ENCODE measurements at regions not wholly inside any gene's neighbourhood (a gene's known extent, or its start where the extent isn't known, plus 50 kb on each side); places are given as distances from the start of the nearest gene placed in this dataset.
"Not testable (repeated sequence)": the region's sequence is repeated elsewhere in the genome, so short reads cannot be mapped to it uniquely, and the experiment has no call there.

DNA sequence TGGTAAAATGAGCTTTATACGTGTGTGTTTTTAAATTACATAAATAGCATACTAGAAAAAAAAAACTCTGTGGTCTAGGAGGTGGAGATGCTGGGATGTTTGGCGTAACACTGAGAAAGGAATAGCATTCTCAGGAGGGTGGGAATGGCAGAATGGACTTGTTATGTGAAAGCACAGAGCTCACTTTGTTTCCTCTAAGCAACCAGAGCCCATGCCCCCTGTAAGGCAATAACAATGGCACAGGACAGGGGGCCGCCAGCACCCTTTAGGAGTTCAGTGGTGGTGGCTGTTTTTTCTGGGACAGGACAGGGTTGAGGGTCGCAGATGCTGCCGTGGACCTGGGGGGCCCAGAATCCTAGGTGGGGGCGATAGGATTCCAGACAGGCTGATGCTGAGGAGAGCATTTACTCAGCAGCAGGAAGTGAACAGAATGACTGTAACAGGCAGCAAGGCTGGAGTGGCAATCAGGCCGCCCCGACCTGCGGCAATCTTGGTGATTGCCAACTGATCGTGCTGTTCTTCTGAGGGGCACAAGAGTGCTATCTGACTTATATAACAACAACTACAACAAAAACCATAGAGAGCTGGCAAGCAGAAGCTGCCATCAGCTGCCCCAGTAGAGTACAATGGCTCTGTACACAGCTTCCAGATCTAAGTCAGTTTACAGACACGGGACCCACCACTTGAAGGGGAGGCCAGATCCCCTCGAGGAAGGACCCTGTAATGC, 160.4 kb downstream of the UACA start:
- no peak for DNase-seq (ENCODE audit: low read depth in 2 of 2, low spot score in 1 of 2)

DNA sequence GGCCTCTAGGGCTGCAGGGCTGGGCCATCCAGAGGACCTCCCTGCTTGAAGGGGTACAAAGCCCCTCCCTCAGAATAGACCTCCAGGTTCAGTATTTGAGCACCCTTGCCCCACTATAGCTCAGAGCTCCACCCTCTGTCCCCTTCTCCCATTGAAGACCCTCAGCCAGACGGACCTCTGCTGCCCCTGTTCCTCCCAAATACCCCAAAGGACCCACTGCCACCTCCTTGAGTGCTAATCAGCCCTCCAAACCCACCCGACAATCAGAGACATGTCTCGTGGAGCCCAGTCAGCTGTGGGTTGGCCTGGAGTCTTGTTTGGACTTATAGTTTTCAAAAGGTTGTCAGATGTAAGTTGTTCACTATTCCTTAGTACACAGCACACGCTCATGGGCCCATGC, 161.1 kb downstream of the UACA start:
- no peak for DNase-seq (ENCODE audit: low read depth in 2 of 2, low spot score in 1 of 2)

DNA sequence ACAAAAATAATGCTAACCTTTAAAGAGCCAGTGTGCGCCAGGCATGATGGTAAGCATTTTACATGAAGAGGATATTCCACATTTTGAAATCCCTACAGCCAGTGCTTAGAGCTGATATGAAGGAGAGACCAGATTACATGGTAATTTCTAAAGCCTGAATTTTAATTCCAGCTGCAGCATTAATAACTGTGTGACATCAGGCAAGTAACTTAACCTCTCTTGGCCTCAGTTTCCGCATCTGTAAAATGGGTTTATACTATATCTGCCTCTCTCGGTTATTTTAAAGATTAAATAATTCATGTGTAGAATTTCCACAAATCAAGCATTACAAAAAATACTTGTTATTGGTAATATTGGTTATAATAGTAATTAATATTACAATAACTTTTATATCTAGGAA, 165.4 kb downstream of the UACA start:
- no peak for DNase-seq (ENCODE audit: low read depth in 2 of 2, low spot score in 1 of 2)

DNA sequence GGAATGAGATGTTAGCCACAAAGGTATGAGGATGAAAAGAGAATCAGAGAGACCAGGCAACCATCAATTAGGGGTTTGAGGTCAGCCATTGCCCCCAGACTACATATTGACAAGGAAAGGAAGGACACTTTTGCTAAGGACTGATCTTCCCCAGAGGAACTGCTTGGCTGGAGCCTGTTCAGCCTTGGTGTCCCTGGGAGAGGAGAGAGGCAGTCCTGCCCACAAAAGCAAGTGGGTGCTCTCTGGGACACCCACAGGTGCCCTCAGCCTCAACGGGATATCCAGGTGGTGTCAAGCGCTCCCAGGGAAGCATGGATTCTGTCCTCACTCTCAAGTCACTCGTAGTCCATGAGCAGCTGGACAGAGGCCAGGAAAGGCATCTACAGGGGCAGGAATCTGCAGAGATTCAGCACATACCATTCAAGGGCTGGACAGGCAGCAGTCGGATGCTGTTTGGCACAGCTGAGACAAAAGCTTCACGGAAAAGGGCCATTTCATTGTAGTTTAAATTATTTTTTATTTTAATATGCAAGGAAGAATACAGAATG, 166.2 kb downstream of the UACA start:
- no peak for DNase-seq (ENCODE audit: low read depth in 2 of 2, low spot score in 1 of 2)

DNA sequence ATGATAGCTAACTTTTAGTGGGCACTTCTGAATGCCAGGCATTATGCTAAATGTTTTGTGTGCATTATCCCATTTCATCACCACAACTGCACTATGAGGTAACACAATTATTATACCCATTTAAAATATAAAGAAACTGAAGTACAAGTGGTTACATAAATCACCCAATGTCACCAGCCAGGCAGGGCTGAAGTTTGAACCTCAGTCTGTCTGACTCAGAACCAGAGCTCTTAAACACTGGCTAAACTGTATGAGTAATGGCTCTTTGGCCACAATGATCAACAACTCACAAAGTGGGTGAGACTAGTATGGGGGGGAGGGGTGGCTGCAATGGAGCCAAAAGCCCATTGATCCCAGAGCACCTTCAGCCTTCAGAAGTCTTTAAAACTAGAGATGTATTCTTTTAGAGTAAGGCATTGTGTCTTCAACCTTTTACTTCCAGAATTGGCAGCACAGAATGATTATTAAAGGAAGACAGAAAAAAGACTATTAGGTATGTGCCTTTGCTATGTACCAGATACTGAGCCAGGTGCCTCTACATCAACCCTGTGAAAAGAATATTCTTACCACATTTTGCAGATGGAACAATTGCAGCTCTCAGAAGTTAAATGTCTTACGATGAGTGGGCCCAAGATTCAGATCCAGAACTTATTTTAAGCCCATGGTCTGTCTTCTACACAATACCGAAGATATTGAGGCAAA, 166.9 kb downstream of the UACA start:
- no peak for DNase-seq (ENCODE audit: low read depth in 2 of 2, low spot score in 1 of 2)

DNA sequence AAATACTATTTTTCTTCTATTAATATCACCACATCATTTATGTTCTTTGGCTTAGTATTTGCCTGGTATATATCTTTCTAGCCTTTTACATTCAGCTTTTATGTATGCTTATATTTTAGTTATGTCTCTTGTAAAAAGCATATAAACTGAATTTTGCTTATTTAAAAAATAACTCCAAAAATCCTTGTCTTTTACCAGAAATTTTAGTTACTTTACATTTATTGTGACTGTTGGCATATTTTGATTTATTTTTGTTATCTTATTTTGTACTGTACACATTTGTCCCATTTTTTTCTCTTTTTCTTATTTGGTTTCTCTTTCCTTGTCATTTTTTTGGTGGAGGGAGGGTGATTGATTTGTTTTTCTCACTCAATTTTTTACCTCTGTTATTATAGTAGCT, 169.6 kb downstream of the UACA start:
- DNase-seq (ENCODE audit: low read depth in 2 of 2, low spot score in 1 of 2): no peak

DNA sequence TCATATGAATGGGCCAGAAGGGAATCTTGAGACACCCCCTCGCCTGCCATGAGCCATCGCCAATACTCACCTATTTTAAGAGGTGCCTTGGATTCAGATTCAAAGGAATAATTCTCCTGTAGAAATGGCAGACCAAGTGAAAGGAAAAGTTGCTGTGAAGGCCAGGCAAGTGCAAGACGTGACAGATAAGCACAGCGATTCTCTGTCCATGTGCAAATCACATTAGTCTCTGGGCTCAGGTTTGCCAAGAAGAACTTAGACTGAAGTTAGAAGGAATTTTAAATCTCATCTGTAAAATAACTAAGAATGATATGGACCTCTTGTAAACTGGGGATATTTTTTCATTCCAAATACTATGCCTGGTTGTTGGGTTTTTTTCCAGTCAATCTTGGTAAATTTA, 173.6 kb downstream of the UACA start:
- no peak for DNase-seq (ENCODE audit: low read depth in 2 of 2, low spot score in 1 of 2)

DNA sequence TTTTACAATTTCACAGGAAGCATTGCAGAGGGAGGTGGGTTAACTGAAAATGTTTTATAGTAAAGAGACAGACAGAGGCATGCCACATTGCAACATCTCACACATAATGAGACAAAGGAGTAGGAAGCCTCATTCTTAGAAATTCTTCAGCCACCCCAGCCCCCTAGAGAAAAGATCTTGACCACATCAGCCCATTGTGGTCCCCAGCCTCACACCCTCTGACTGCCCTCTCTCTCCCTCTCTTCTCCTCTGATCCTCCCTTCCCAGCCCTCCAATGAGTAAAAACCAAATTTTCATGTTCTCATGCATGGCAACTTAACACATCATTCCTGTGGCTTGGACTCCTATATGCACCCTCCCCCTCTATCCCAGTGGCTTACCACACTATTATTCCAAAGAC, 174.1 kb downstream of the UACA start:
- no peak for DNase-seq (ENCODE audit: low read depth in 2 of 2, low spot score in 1 of 2)

DNA sequence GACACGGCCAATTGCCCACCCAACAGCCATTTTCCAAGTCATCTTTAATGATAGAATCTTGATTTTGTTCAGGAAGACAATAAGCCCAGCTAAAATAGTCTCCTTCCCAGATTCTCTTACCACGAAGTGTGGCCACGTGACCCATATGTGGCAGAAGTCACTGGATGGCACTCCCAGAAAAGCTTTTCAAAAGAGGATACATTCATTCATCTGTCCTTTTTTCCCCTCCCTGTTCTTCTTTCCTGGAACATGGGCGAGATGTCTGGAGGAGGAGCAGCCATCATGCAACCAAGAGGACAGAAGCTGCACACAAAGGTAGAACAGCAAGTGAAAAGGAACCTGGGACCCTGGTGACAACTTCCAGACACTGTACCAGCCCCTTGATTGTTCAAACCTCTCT, 174.7 kb downstream of the UACA start:
- no peak for DNase-seq (ENCODE audit: low read depth in 2 of 2, low spot score in 1 of 2)

DNA sequence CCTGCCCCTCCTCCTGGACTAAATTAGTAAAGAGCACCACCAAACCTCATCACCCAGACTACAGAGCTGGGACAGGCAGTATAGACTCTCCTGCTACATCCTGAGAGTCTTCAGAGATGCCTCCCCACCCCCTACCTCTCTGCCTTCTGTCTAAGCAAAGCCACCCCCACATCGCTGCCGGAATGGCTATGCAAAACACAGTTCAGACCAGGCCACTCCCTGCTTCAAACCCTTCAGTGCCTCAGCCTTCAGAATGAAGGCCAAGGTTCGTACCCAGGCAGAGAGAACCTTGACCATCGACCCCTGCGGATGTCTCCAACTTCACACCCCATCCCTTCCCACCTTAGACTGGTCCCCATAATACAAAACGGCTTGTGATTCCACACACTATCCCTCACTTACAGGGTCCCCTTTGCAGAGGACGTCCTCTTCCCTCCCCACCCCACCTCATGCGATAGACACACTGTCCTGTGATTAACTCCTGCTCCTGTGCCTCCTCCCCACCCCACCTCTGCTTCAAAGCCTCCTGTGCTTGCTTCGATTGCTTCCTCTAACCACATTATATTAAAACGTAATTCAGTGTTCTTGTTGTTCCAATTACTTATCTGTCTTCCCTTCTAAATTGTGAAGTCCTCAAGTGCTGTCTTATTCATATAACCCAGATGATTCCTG, 175.3 kb downstream of the UACA start:
- no peak for DNase-seq (ENCODE audit: low read depth in 2 of 2, low spot score in 1 of 2)

DNA sequence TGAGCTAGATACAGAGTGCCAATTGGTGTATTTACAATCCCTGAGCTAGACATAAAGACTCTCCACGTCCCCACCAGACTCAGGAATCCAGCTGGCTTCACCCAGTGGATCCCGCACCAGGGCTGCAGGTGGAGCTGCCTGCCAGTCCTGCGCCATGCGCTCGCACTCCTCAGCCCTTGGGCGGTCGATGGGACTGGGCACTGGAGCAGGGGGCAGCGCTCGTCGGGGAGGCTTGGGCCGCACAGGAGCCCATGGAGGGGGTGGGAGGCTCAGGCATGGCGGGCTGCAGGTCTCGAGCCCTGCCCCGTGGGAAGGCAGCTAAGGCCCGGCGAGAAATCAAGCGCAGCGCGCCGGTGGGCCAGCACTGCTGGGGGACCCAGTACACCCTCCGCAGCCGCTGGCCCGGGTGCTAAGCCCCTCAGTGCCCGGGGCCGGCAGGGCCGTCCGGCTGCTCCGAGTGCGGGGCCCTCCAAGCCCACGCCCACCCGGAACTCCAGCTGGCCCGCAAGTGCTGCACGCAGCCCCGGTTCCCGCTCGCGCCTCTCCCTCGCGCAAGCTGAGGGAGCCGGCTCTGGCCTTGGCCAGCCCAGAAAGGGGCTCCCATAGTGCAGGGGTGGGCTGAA, 176.2 kb downstream of the UACA start:
- DNase-seq (ENCODE audit: low read depth in 2 of 2, low spot score in 1 of 2): not testable (repeated sequence)

DNA sequence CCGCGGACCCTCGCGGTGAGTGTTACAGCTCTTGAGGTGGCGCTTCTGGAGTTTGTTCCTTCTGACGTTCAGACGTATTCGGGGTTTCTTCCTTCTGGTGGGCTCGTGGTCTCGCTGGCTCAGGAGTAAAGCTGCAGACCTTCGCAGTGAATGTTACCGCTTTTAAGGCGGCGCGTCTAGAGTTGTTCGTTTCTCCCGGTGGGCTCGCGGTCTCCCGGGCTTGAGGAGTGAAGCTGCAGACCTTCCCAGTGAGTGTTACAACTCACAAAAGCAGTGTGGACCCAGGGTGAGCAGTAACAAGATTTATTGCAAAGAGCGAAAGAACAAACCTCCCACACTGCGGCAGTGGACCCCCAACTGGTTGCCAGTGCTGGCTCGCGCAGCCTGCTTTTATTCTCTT, 177.1 kb downstream of the UACA start:
- DNase-seq (ENCODE audit: low read depth in 2 of 2, low spot score in 1 of 2): no peak

DNA sequence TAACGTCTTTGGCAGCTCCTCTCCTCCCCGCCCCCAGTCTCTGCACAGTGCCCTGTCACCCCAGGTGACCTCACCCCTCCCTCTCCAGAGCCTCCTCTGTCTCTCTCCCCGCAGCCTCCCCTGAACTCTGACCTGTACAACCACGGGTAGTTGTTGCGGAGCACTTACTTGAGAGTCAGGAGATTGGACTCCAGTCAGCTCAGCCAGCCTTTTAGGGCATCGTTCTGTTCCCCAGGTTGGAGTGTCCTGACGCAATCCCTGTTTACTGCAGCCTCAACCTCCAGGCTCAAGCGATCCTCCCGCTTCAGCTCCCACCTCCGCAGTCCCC, 177.7 kb downstream of the UACA start:
- no peak for DNase-seq (ENCODE audit: low read depth in 2 of 2, low spot score in 1 of 2)

DNA sequence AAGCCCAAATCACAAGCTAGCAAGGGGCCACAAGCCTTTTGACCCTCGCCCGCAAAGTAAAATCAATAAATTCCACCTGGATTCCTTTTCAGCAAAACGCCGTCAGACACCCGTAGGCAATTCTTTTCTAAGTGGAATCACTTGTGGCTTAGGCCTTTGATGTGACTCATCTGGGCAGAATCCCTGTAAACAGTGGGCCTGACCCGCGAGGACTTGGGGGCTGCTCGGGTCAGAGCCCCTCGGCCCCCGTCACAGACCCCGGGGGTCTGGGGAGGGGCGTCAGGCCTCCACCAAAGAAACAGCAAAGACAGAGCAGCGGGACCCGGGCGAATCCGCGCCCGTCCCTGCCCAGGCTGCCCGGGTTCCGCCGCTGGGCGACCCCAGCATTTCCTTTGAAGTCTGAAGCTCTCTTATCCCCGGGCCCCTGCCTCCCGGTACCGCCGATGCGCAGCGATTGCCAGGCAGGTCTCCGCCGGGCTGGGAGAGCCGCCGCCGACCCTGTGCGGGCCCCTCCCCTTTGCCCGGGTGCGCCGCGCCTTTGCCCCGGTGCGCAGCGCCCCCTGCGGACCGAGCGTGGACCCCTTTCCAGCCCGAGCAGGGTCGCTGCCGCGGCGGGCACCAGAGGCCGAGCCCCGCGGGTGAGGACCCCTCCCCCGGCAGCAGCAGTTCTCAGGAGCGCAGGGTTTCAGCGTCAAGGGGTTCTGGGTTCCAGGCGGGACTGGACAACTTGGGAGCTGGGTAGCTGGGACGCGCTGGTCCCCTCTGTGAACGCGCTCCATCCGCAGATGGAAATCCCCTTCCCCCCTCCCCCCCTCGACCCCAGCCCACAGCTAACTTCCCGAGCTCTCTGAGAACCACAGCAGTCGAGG, 178.3 kb downstream of the UACA start:
- peak in 1 of 2 donors; percentile 4 for DNase-seq (ENCODE audit: low read depth in 2 of 2, low spot score in 1 of 2)

DNA sequence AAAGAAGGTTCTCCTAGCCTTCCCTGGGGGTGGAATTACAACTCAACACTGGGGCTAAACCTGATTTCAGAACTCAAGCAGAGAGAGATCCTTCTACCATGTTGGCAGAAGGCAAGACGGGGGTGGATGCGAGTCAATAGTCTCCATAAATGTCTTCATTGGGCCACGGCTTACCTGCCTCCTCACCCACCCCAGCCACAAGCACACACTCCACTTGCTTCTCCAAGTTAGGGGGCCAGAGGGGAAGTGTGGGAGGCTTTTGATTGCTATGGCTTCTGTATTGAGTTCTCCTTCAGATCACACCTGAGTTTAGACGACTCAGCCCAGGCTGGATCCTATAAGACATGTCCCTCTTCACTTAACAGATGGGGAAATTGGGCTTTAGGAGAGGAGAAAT, 178.9 kb downstream of the UACA start:
- no peak for DNase-seq (ENCODE audit: low read depth in 2 of 2, low spot score in 1 of 2)

DNA sequence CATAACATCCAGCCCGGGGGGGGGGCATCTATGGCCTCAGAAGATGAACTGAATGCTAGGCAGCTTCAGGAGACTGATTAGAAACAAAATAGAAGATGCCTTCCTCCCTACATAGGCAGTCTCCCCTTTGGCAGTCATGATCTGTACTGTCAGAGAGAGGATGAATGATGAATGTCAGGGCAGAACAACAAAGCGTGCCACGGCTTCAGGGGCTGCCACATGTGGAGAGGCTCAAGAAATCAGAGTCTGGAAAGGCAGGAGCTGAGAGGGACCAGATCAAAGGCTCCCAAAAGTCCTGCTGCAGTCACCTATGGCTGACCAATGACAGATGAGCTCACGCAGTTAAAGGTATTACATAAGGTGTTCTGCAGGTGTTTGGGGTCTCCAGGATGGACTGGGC, 180.4 kb downstream of the UACA start:
- no peak for DNase-seq (ENCODE audit: low read depth in 2 of 2, low spot score in 1 of 2)

DNA sequence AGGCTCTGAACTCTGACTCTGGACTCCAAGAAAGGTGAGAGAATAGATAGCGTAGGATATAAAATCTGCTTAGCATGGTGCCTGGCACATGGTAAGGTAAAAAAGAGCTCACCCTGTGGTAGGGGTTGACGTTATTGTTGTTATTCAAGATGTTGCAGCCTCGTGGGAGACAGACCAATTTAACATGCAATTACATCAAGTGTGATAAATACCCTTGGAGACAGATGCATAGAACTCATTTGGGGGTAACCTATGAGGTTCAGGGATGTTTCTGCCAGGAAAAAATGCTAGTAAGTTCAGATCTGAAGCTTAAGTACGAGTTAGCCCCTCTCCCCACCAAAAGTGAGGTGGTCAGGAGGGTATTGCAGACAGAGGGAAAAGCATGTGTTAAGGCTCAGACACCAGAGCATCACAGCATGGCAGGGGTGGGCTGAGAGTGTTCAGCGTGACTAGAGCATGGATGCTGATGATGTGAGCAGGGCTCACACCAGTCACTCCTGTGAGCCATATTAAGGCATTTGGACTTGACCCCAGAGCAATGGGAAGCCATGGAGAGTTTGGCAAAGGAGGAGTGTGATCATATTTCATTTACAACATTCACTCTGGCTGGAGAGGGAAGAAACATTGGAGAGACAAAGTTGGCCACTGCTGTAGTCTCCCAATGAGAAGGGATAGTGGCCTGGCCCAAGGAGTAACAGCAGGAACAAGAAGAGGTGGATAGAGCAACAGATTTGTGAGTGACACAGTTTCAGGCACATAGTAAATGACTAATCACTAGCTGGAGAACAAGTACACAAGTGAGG, 181.0 kb downstream of the UACA start:
- no peak for DNase-seq (ENCODE audit: low read depth in 2 of 2, low spot score in 1 of 2)

DNA sequence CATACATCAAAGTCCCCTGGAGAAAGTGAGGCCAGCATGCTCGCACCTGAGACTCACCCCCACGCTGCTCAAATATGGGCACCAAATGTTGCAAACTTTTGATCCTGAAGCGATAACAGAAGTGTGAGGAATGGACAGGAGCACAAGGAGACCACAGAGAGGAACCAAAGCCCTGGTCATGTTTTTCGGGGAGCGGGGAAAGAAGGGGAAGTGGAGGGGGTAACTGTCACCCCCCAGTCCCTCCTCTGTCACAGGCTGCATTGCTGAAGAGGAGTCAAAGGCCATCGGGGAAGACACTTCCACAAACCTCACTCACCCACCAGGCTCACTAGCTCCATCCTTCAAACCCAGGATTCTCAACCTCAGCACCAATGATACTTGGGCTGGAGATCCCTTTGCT, 182.4 kb downstream of the UACA start:
- DNase-seq (ENCODE audit: low read depth in 2 of 2, low spot score in 1 of 2): no peak

DNA sequence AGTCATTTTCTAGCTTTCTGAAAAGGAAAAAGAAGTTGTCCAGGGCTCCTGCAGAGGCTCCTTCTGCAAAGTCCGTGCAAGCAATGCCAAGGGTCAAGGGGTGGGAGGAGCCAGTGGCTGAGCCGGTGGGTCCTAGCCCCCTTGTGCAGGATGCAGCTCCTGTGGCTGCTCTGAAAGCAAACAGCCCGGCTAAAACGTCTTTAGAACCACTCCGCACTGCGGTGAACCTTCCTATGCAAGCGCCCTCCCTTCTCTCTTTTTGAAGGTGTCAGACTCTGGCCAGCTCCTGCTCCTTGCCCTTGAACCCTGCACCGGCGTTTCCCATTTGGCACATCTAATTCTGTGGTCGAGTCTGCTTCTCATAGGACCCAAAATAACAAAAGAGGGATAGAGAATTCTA, 183.1 kb downstream of the UACA start:
- no peak for DNase-seq (ENCODE audit: low read depth in 2 of 2, low spot score in 1 of 2)

DNA sequence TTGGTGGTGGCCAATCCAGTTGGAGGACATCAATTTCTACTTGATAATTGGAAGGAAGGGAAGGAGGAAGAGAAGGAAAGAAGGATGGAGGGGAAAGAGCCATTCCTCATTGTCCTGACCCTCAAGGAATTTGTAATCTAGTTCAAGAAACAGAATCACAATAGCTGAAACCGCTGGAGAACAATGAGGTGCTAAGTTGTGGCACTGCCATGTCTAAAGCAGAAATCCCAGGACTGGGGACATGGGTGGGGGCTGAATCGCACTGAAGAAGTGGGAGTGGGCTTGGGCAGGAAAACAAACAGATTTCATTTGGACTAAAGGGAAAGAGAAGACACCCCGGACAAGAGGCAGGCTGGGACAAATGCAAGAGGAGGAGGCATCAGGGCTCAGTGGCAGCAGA, 183.6 kb downstream of the UACA start:
- DNase-seq (ENCODE audit: low read depth in 2 of 2, low spot score in 1 of 2): no peak
